NCI-H187 treated with DMSO at 0.1 percent for 48 hours (cell line): ENCODE measurements at regions not wholly inside any gene's neighbourhood (a gene's known extent, or its start where the extent isn't known, plus 50 kb on each side); places are given as distances from the start of the nearest gene placed in this dataset.

ENCODE experiments used
- DNase-seq: peaks from one replicate; lab custom pipeline; 2025; lab: John Stamatoyannopoulos, UW

- DNase-seq, result no peak
Measured at GRCh38 chr21:35424122-35424521, 375.0 kb upstream of the RUNX1 start.

GRCh38 chr21:35423709-35424108 is 374.6 kb upstream of the RUNX1 start:
- DNase-seq, result no peak

GRCh38 chr21:35422011-35422410 is 372.9 kb upstream of the RUNX1 start:
- no peak for DNase-seq

- DNase-seq, result no peak
Measured at GRCh38 chr21:35421221-35421620, 372.1 kb upstream of the RUNX1 start.

- no peak for DNase-seq
Measured at GRCh38 chr21:35420656-35421055, 371.6 kb upstream of the RUNX1 start.

GRCh38 chr21:35417762-35418161 is 368.7 kb upstream of the RUNX1 start:
- DNase-seq, result no peak

- no peak for DNase-seq
Measured at GRCh38 chr21:35416866-35417489, 367.9 kb upstream of the RUNX1 start.

GRCh38 chr21:35414507-35415139 is 365.5 kb upstream of the RUNX1 start:
- DNase-seq, result peak; percentile 82

GRCh38 chr21:35414056-35414455 is 365.0 kb upstream of the RUNX1 start:
- DNase-seq, result no peak

- no peak for DNase-seq
Measured at GRCh38 chr21:35412231-35412630, 363.1 kb upstream of the RUNX1 start.

- no peak for DNase-seq
Measured at GRCh38 chr21:35411434-35411833, 362.3 kb upstream of the RUNX1 start.

- no peak for DNase-seq
Measured at GRCh38 chr21:35410656-35411055, 361.6 kb upstream of the RUNX1 start.

- DNase-seq, result no peak
Measured at GRCh38 chr21:35410123-35410522, 361.0 kb upstream of the RUNX1 start.

- DNase-seq, result no peak
Measured at GRCh38 chr21:35408401-35408800, 359.3 kb upstream of the RUNX1 start.

GRCh38 chr21:35406635-35407034 is 357.5 kb upstream of the RUNX1 start:
- no peak for DNase-seq

GRCh38 chr21:35405981-35406380 is 356.9 kb upstream of the RUNX1 start:
- no peak for DNase-seq

GRCh38 chr21:35404247-35404646 is 355.1 kb upstream of the RUNX1 start:
- DNase-seq, result no peak

GRCh38 chr21:35402061-35402460 is 353.0 kb upstream of the RUNX1 start:
- no peak for DNase-seq

GRCh38 chr21:35401476-35401875 is 352.4 kb upstream of the RUNX1 start:
- no peak for DNase-seq

GRCh38 chr21:35400233-35400939 is 351.3 kb upstream of the RUNX1 start:
- DNase-seq, result peak; percentile 79

GRCh38 chr21:35399706-35400105 is 350.6 kb upstream of the RUNX1 start:
- DNase-seq, result no peak

GRCh38 chr21:35399002-35399530 is 350.0 kb upstream of the RUNX1 start:
- no peak for DNase-seq

GRCh38 chr21:35398346-35398982 is 349.4 kb upstream of the RUNX1 start:
- DNase-seq, result no peak
